ENCODE measurements at regions not wholly inside any gene's neighbourhood (a gene's known extent, or its start where the extent isn't known, plus 50 kb on each side); places are given as distances from the start of the nearest gene placed in this dataset.

GRCh38 chr3:195005251-195005620 lies 265.7 kb downstream of the XXYLT1 start:
- H3K27ac ChIP-seq, result no peak overlapping the region
- DNase-seq (ENCODE audit: low spot score in 2 of 2), result no peak
- intact Hi-C loops (cut with DNase I; ENCODE audit: low total_unique reads), result no loop called here
- no peak overlapping the region for H3K4me3 ChIP-seq
- H3K9me3 ChIP-seq, result no peaks in the 10 kb centered on the region
- TF ChIP-seq POLR2AphosphoS5 (IDR thresholded peaks at IDR 0.05) (no peak), CTCF (IDR thresholded peaks at IDR 0.05) (no peak), POLR2A (IDR thresholded peaks at IDR 0.05) (no peak)
- peaks cover 5% of the 10 kb centered on the region in 2 donors for H3K4me1 ChIP-seq
- no peaks in the 10 kb centered on the region for H3K36me3 ChIP-seq
- no peaks in the 10 kb centered on the region for H3K27me3 ChIP-seq

- no peaks in the 10 kb centered on the region for H3K36me3 ChIP-seq
- no peaks in the 10 kb centered on the region for H3K9me3 ChIP-seq
- no peaks in the 10 kb centered on the region for H3K27me3 ChIP-seq
- no peak for DNase-seq (ENCODE audit: low spot score in 2 of 2)
- H3K27ac ChIP-seq, result no peak overlapping the region
- no peak overlapping the region for H3K4me3 ChIP-seq
- H3K4me1 ChIP-seq, result peaks cover 5% of the 10 kb centered on the region in 2 donors
- intact Hi-C loops (cut with DNase I; ENCODE audit: low total_unique reads), result no loop called here
- TF ChIP-seq POLR2AphosphoS5 (IDR thresholded peaks at IDR 0.05), result no peak
- no peak for TF ChIP-seq POLR2A (IDR thresholded peaks at IDR 0.05)
- no peak for TF ChIP-seq CTCF (IDR thresholded peaks at IDR 0.05)
These were observed 265.0 kb downstream of the XXYLT1 start for GRCh38 chr3:195005759-195006510.

- no peak for DNase-seq (ENCODE audit: low spot score in 2 of 2)
- peaks cover 5% of the 10 kb centered on the region in 2 donors for H3K4me1 ChIP-seq
- no peaks in the 10 kb centered on the region for H3K27me3 ChIP-seq
- H3K4me3 ChIP-seq, result no peak overlapping the region
- intact Hi-C loops (cut with DNase I; ENCODE audit: low total_unique reads), result no loop called here
- no peak for TF ChIP-seq POLR2AphosphoS5 (IDR thresholded peaks at IDR 0.05)
- no peak for TF ChIP-seq POLR2A (IDR thresholded peaks at IDR 0.05)
- TF ChIP-seq CTCF (IDR thresholded peaks at IDR 0.05), result no peak
- H3K27ac ChIP-seq, result no peak overlapping the region
- H3K36me3 ChIP-seq, result no peaks in the 10 kb centered on the region
- no peaks in the 10 kb centered on the region for H3K9me3 ChIP-seq
These were observed 263.8 kb downstream of the XXYLT1 start for GRCh38 chr3:195007151-195007550.

- Histone ChIP-seq H3K27ac (no peak overlapping the region), H3K4me1 (peaks cover 5% of the 10 kb centered on the region in 2 donors), H3K36me3 (no peaks in the 10 kb centered on the region), H3K27me3 (no peaks in the 10 kb centered on the region), H3K4me3 (no peak overlapping the region), H3K9me3 (no peaks in the 10 kb centered on the region)
- TF ChIP-seq POLR2A (IDR thresholded peaks at IDR 0.05), result no peak
- TF ChIP-seq CTCF (IDR thresholded peaks at IDR 0.05), result no peak
- TF ChIP-seq POLR2AphosphoS5 (IDR thresholded peaks at IDR 0.05), result no peak
- no peak for DNase-seq (ENCODE audit: low spot score in 2 of 2)
- intact Hi-C loops (cut with DNase I; ENCODE audit: low total_unique reads), result no loop called here
These were observed 263.2 kb downstream of the XXYLT1 start for GRCh38 chr3:195007766-195008165.

GRCh38 chr3:195008816-195009215 lies 262.1 kb downstream of the XXYLT1 start:
- H3K4me1 ChIP-seq, result peaks cover 0 to under 1% of the 10 kb centered on the region in 2 donors
- H3K4me3 ChIP-seq, result no peak overlapping the region
- intact Hi-C loops (cut with DNase I; ENCODE audit: low total_unique reads), result no loop called here
- H3K36me3 ChIP-seq, result no peaks in the 10 kb centered on the region
- H3K9me3 ChIP-seq, result no peaks in the 10 kb centered on the region
- TF ChIP-seq POLR2AphosphoS5 (IDR thresholded peaks at IDR 0.05) (no peak), CTCF (IDR thresholded peaks at IDR 0.05) (no peak), POLR2A (IDR thresholded peaks at IDR 0.05) (no peak)
- H3K27ac ChIP-seq, result no peak overlapping the region
- H3K27me3 ChIP-seq, result no peaks in the 10 kb centered on the region
- DNase-seq (ENCODE audit: low spot score in 2 of 2), result no peak
